ENCODE measurements at regions not wholly inside any gene's neighbourhood (a gene's known extent, or its start where the extent isn't known, plus 50 kb on each side); places are given as distances from the start of the nearest gene placed in this dataset.

GRCh38 chr13:107234319-107235073, 666.6 kb upstream of the ARGLU1 start:
- no peak for TF ChIP-seq CTCF (IDR thresholded peaks at IDR 0.05; ENCODE audit: insufficient read depth, low read depth, low read length, missing control alignments)
- DNase-seq (ENCODE audit: low read depth) = no peak
- H3K4me3 ChIP-seq (ENCODE audit: low read length) = no peak overlapping the region

- no peak overlapping the region for H3K4me3 ChIP-seq (ENCODE audit: low read length)
- no peak for DNase-seq (ENCODE audit: low read depth)
- TF ChIP-seq CTCF (IDR thresholded peaks at IDR 0.05; ENCODE audit: insufficient read depth, low read depth, low read length, missing control alignments) = no peak
Measured at GRCh38 chr13:107233541-107233940, 665.6 kb upstream of the ARGLU1 start.

DNA sequence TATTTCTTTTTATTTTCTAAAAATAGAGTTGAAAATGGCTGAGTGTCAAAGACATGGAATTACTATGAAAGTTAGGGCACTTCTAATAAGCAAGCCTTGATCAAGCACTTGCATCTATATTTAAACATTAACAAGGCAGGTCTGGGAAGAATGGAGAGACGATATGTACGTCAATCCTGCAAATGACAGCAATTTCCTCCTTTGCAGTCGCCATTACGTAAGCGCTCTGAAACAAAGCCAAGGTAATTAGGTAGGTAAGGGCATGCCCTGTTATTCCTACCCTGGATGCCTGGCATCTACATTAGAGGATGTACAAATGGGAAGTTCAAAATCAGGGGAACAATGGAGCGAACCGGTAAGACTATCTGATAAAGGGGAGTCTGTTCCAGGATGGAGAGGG, 664.0 kb upstream of the ARGLU1 start:
- TF ChIP-seq CTCF (IDR thresholded peaks at IDR 0.05; ENCODE audit: insufficient read depth, low read depth, low read length, missing control alignments) = no peak
- no peak overlapping the region for H3K4me3 ChIP-seq (ENCODE audit: low read length)
- DNase-seq (ENCODE audit: low read depth) = no peak

DNA sequence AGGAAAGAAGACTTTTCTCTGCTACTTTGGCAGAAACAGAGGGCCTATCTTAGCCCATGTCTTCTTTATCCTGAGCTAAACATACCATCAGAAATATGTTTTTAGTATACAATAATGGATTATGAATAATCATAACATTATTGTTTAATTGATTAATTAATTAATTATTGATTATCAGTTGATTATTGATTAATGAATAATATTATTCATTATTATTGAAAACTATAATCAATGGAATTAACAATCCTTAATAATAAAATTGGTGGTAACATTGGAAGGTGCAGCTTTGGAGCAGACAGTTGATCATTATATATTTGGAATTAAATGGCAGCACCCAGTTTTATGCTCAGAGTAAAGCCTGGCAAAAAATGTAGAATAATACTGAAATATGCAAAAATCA, 655.9 kb upstream of the ARGLU1 start:
- DNase-seq (ENCODE audit: low read depth) = no peak
- no peak for TF ChIP-seq CTCF (IDR thresholded peaks at IDR 0.05; ENCODE audit: insufficient read depth, low read depth, low read length, missing control alignments)
- H3K4me3 ChIP-seq (ENCODE audit: low read length) = no peak overlapping the region

GRCh38 chr13:107222597-107222996, 654.7 kb upstream of the ARGLU1 start:
- no peak for TF ChIP-seq CTCF (IDR thresholded peaks at IDR 0.05; ENCODE audit: insufficient read depth, low read depth, low read length, missing control alignments)
- no peak overlapping the region for H3K4me3 ChIP-seq (ENCODE audit: low read length)
- DNase-seq (ENCODE audit: low read depth) = no peak

DNA sequence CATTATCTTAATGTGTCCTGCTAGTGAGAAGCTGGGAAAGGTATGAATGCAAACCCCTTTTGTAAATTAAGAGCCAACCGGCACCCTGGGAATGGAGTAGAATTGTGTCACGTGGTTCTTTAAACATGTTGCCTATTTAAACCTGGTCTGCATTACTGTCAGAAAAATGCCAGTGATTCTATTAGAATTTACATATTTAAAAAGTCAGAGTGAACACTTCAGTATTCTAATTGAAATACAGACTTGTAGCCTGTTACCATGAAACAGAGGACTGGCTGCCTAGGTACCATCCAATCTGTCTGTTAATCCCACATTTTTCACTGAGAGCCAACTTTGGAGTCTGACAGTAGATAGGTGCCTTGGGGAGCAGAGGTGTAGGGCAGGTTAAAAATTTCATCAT, 652.3 kb upstream of the ARGLU1 start:
- TF ChIP-seq CTCF (IDR thresholded peaks at IDR 0.05; ENCODE audit: insufficient read depth, low read depth, low read length, missing control alignments) = no peak
- no peak for DNase-seq (ENCODE audit: low read depth)
- no peak overlapping the region for H3K4me3 ChIP-seq (ENCODE audit: low read length)

DNA sequence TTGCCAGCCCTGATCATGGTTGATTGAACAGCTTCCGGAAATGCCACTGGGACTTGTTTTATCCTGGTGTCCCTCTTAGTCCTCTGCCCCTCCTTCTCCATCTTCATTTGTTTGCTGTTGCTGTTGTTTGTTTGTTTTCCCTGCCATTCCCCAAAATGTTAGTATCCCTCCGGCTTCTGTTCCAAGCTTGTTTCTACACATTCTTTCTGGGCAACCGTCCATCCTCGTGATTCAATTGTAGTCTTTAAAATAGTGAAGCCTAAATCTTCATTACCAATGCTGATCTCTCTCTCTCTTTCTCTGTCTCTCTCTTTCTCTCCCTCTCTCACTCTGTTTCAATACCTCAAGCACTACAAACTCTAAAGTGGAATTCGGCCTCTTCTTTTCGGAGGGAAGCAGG, 649.3 kb upstream of the ARGLU1 start:
- DNase-seq (ENCODE audit: low read depth) = peak; percentile 8
- H3K4me3 ChIP-seq (ENCODE audit: low read length) = no peak overlapping the region
- TF ChIP-seq CTCF (IDR thresholded peaks at IDR 0.05; ENCODE audit: insufficient read depth, low read depth, low read length, missing control alignments) = no peak
